ENCODE measurements at regions not wholly inside any gene's neighbourhood (a gene's known extent, or its start where the extent isn't known, plus 50 kb on each side); places are given as distances from the start of the nearest gene placed in this dataset.

DNA sequence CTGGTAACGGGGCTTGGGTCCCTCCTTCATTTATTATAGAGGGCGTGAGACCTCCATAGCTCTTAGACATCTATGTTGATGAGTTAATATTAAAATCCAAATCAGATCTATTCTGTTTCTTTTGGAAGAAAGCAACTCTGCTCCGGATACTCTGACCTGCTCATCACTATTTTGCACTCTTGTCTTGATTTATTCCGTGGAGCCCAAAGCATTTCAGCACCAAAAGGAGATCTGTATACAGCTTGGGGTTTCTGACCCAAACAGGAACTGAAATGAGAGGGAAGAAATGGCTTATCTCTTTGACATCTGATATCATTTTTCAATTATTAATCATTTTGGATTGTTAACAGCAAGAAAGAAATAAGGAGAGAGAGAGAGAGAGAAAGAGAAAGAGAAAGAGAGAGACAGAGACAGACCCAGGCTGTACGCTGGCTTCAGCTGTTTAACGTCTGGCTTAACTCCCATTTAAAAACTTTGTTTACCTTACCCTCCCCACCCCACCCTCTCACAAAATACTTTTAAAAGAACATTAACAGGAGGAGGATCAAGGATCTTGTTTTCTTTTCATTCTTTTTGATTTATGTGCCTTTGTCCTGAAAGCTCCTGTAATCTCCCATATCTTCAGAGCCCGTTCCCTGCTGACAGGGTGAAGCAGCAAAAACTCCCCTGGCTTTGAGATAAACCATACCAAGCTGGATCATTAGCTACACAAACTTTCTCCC, 231.4 kb upstream of the TUT7 start:
- Histone ChIP-seq H3K27ac (ENCODE audit: extremely low read length, insufficient read depth, low read length) (no peak overlapping the region), H4K20me1 (ENCODE audit: insufficient read depth, low read length) (no peaks in the 10 kb centered on the region), H3K9me3 (ENCODE audit: low read length) (no peaks in the 10 kb centered on the region), H3K4me3 (replicated peaks in 1 of 3; ENCODE audit: insufficient read depth in 1 of 3, low read depth in 2 of 3, low read length in 3 of 3) (no peak overlapping the region), H2AFZ (ENCODE audit: low read length) (no peak overlapping the region), H3K4me1 (ENCODE audit: insufficient read depth, low read length) (no peaks in the 10 kb centered on the region), H3K79me2 (ENCODE audit: insufficient read depth, low read length) (no peaks in the 10 kb centered on the region), H3K4me2 (ENCODE audit: low read depth, low read length) (no peak overlapping the region), H3K27me3 (ENCODE audit: control insufficient read depth in 1 of 2, insufficient read depth in 2 of 2, low read length in 2 of 2) (peaks cover 0 to 18% of the 10 kb centered on the region in 2 experiments; a peak in 2 of 5 replicates), H3K9ac (ENCODE audit: insufficient read depth, low read depth, low read length) (no peak overlapping the region), H3K36me3 (replicated peaks in 1 of 2; ENCODE audit: control insufficient read depth in 1 of 2, insufficient read depth in 2 of 2, low read length in 2 of 2) (no peaks in the 10 kb centered on the region)
- intact Hi-C loops (cut with micrococcal nuclease; ENCODE audit: unreplicated experiment) = no loop called here
- TF ChIP-seq TAF1 (CRISPR knock-in tag; IDR thresholded peaks at IDR 0.05) = no peak
- no peak for TF ChIP-seq RORA (CRISPR knock-in tag; IDR thresholded peaks at IDR 0.05)
- TF ChIP-seq, protein P1, sequence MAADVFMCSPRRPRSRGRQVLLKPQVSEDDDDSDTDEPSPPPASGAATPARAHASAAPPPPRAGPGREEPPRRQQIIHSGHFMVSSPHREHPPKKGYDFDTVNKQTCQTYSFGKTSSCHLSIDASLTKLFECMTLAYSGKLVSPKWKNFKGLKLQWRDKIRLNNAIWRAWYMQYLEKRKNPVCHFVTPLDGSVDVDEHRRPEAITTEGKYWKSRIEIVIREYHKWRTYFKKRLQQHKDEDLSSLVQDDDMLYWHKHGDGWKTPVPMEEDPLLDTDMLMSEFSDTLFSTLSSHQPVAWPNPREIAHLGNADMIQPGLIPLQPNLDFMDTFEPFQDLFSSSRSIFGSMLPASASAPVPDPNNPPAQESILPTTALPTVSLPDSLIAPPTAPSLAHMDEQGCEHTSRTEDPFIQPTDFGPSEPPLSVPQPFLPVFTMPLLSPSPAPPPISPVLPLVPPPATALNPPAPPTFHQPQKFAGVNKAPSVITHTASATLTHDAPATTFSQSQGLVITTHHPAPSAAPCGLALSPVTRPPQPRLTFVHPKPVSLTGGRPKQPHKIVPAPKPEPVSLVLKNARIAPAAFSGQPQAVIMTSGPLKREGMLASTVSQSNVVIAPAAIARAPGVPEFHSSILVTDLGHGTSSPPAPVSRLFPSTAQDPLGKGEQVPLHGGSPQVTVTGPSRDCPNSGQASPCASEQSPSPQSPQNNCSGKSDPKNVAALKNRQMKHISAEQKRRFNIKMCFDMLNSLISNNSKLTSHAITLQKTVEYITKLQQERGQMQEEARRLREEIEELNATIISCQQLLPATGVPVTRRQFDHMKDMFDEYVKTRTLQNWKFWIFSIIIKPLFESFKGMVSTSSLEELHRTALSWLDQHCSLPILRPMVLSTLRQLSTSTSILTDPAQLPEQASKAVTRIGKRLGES (CRISPR knock-in tag; IDR thresholded peaks at IDR 0.05; ENCODE audit: borderline replicate concordance) = no peak
- no peak for TF ChIP-seq ZKSCAN5 (CRISPR knock-in tag; IDR thresholded peaks at IDR 0.05)
- no peak for TF ChIP-seq CBFB (CRISPR knock-in tag; IDR thresholded peaks at IDR 0.05)
- TF ChIP-seq ZNF121 (CRISPR knock-in tag; IDR thresholded peaks at IDR 0.05) = no peak
- no peak for TF ChIP-seq MYPOP (CRISPR knock-in tag; IDR thresholded peaks at IDR 0.05)
- TF ChIP-seq SNAPC2 (CRISPR knock-in tag; IDR thresholded peaks at IDR 0.05) = no peak
- no peak for TF ChIP-seq E2F2 (CRISPR knock-in tag; IDR thresholded peaks at IDR 0.05; ENCODE audit: borderline replicate concordance)
- TF ChIP-seq NR2F2 (IDR thresholded peaks at IDR 0.05; ENCODE audit: borderline replicate concordance, low read depth) = no peak
- TF ChIP-seq ZNF446 (CRISPR knock-in tag; IDR thresholded peaks at IDR 0.05) = no peak
- no peak for TF ChIP-seq RFXAP (CRISPR knock-in tag; IDR thresholded peaks at IDR 0.05; ENCODE audit: borderline replicate concordance)
- no peak for TF ChIP-seq ZNF235 (CRISPR knock-in tag; IDR thresholded peaks at IDR 0.05; ENCODE audit: borderline replicate concordance)
- no peak for TF ChIP-seq ZBTB7B (CRISPR knock-in tag; IDR thresholded peaks at IDR 0.05)
- no peak for DNase-seq (ENCODE audit: low spot score)
- no peak for ATAC-seq
- WGBS (ENCODE audit: low lambda C conversion rate) = 6% methylated on average over 7 of the region's 7 CpGs
- in situ Hi-C loops (cut with HindIII; ENCODE audit: extremely low pct_ligation_motif_present, low pct_unique_long_range_greater_than_20kb) = no loop called here
- CTCF ChIA-PET (ENCODE audit: low intra/inter-chr PET ratio, low total read pairs) = no interaction called here
- POLR2A ChIA-PET = no interaction called here
- FAIRE-seq = no peak
- BruUV-seq (replicated peaks) = no TSS peak

Data from HepG2 (cell line).